Breast epithelium (tissue), 3 donors: ENCODE measurements at regions not wholly inside any gene's neighbourhood (a gene's known extent, or its start where the extent isn't known, plus 50 kb on each side); places are given as distances from the start of the nearest gene placed in this dataset.

Experiments
- CTCF ChIP-seq, 3 donors: fragments of 450-650 bp; IDR thresholded peaks; one replicate each; pipeline ENCODE4 v1.5.1; 2016 to 2017; ENCODE audit warnings: antibody characterized with exemption in 3 of 3, mild to moderate bottlenecking in 3 of 3, moderate library complexity in 3 of 3
- POLR2A ChIP-seq: fragments of 450-650 bp; IDR thresholded peaks from one replicate; pipeline ENCODE4 v1.6.1; 2016; ENCODE audit warnings: antibody characterized with exemption, mild to moderate bottlenecking, moderate library complexity

- TF ChIP-seq CTCF (IDR thresholded peaks at IDR 0.05) (no peak), POLR2A (no peak)
These were observed 136.1 kb upstream of the ARSJ start for GRCh38 chr4:114115526-114115925.
